Uterus (tissue), 3 donors: ENCODE measurements at regions not wholly inside any gene's neighbourhood (a gene's known extent, or its start where the extent isn't known, plus 50 kb on each side); places are given as distances from the start of the nearest gene placed in this dataset.

Experiments
- DNase-seq, 2 donors: peaks; one replicate each; pipeline ENCODE4 v3.0.0-alpha.2; 2019 to 2020
- H3K27ac ChIP-seq, 2 donors: fragments of 200-600 bp; sonication (generic); 1 replicate in 1 of 2; 2 replicates in 1 of 2; pipeline ENCODE4 v1.5.1; 2016 to 2018
- H3K27me3 ChIP-seq, 2 donors: fragments of 200-600 bp; sonication (generic); one replicate each; pipeline ENCODE4 v1.5.1; 2018 to 2019; ENCODE audit warnings: control low read depth in 1 of 2
- H3K36me3 ChIP-seq, 2 donors: fragments of 200-600 bp; sonication (generic); one replicate each; pipeline ENCODE4 v1.5.1; 2019; ENCODE audit warnings: control low read depth in 1 of 2
- H3K4me1 ChIP-seq, 2 donors: fragments of 200-600 bp; sonication (generic); one replicate each; pipeline ENCODE4 v1.5.1; 2018 to 2019; ENCODE audit warnings: control low read depth in 1 of 2
- H3K4me3 ChIP-seq, 2 donors: fragments of 200-600 bp; sonication (generic); 1 replicate in 1 of 2; 2 replicates in 1 of 2; pipeline ENCODE4 v1.5.1; 2018 to 2019; ENCODE audit warnings: mild to moderate bottlenecking in 1 of 2
- H3K9me3 ChIP-seq, 2 donors: fragments of 200-600 bp; sonication (generic); one replicate each; pipeline ENCODE4 v1.5.1; 2019; ENCODE audit warnings: control low read depth in 1 of 2
- CTCF ChIP-seq, 4 experiments: fragments of 200-600 bp in 2 of 4; fragments of 450-650 bp in 2 of 4; sonication (generic) in 2 of 4; IDR thresholded peaks; one replicate each; pipeline ENCODE4 v1.5.1; 2016 to 2019; ENCODE audit warnings: antibody characterized with exemption in 4 of 4, mild to moderate bottlenecking in 2 of 4, moderate library complexity in 1 of 4
- POLR2A ChIP-seq, 2 donors: fragments of 450-650 bp; IDR thresholded peaks; one replicate each; pipeline ENCODE4 v1.6.1; 2016; ENCODE audit warnings: antibody characterized with exemption in 2 of 2, mild to moderate bottlenecking in 1 of 2, moderate library complexity in 1 of 2
- intact Hi-C: fragments of 100-400 bp; cut with DNase I; formaldehyde crosslinking; loops from one replicate; pipeline ENCODE4 v1.15.1; 2023; ENCODE audit warnings: low total_unique reads
- donor health status: DM: yes; HTN: yes; CAD: no.

DNA sequence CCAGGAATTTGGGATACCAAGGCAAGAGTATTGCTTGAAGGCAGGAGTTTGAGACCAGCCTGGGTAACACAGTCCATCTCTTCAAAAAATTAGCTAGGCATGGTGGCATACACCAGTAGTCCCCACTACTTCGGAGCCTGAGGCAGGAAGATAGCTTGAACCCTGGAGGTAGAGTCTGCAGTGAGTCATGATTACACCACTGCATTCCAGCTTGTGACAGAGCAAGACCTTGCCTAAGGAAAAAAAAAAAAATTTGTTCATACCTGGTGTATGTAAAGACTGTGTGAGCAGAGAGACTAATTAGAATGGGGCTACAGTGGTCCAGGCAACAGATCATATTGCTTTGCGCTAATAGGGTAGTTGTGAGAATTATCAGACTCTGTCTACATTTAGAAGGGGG is 778.3 kb upstream of the PCDH20 start:
- intact Hi-C loops: no loop called here
- H3K27me3 ChIP-seq: no peaks in the 10 kb centered on the region
- no peaks in the 10 kb centered on the region for H3K9me3 ChIP-seq
- no peaks in the 10 kb centered on the region for H3K4me1 ChIP-seq
- no peak for DNase-seq
- TF ChIP-seq POLR2A (IDR thresholded peaks at IDR 0.05): no peak
- no peak for TF ChIP-seq CTCF (IDR thresholded peaks at IDR 0.05)
- no peak overlapping the region for H3K4me3 ChIP-seq
- no peak overlapping the region for H3K27ac ChIP-seq
- H3K36me3 ChIP-seq: no peaks in the 10 kb centered on the region

- no peak for DNase-seq
- intact Hi-C loops: no loop called here
- H3K27me3 ChIP-seq: no peaks in the 10 kb centered on the region
- H3K4me3 ChIP-seq: no peak overlapping the region
- TF ChIP-seq POLR2A (IDR thresholded peaks at IDR 0.05): no peak
- no peak for TF ChIP-seq CTCF (IDR thresholded peaks at IDR 0.05)
- no peaks in the 10 kb centered on the region for H3K4me1 ChIP-seq
- no peaks in the 10 kb centered on the region for H3K36me3 ChIP-seq
- no peak overlapping the region for H3K27ac ChIP-seq
- no peaks in the 10 kb centered on the region for H3K9me3 ChIP-seq
Observed at GRCh38 chr13:62185631-62186255, 770.1 kb upstream of the PCDH20 start.

DNA sequence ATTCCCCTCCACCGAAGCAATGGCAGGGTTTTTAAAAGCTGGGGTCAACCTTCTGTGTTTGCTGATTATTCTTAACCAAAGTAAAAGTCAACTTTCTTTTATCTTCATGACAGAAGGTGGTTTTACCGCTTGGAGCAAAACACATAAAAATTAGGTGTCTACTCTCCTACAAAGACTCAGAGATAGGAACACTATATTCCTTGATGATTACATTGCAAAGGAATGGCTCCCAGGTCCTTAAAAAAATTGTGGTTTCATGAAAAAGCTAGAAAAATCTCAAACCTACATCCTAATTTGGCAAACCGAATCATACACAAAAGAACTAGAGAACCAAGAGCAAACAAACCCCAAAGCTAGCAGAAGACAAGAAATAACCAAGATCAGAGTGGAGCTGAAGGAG is 760.4 kb upstream of the PCDH20 start:
- intact Hi-C loops: no loop called here
- Histone ChIP-seq H3K9me3 (no peaks in the 10 kb centered on the region), H3K27me3 (no peaks in the 10 kb centered on the region), H3K27ac (no peak overlapping the region), H3K4me1 (no peaks in the 10 kb centered on the region), H3K36me3 (no peaks in the 10 kb centered on the region), H3K4me3 (no peak overlapping the region)
- no peak for DNase-seq
- no peak for TF ChIP-seq POLR2A (IDR thresholded peaks at IDR 0.05)
- no peak for TF ChIP-seq CTCF (IDR thresholded peaks at IDR 0.05)

GRCh38 chr13:62173958-62174357 is 758.3 kb upstream of the PCDH20 start:
- H3K4me1 ChIP-seq: no peaks in the 10 kb centered on the region
- H3K4me3 ChIP-seq: no peak overlapping the region
- intact Hi-C loops: no loop called here
- no peak overlapping the region for H3K27ac ChIP-seq
- TF ChIP-seq POLR2A (IDR thresholded peaks at IDR 0.05): no peak
- TF ChIP-seq CTCF (IDR thresholded peaks at IDR 0.05): no peak
- no peaks in the 10 kb centered on the region for H3K9me3 ChIP-seq
- no peak for DNase-seq
- H3K27me3 ChIP-seq: no peaks in the 10 kb centered on the region
- no peaks in the 10 kb centered on the region for H3K36me3 ChIP-seq

DNA sequence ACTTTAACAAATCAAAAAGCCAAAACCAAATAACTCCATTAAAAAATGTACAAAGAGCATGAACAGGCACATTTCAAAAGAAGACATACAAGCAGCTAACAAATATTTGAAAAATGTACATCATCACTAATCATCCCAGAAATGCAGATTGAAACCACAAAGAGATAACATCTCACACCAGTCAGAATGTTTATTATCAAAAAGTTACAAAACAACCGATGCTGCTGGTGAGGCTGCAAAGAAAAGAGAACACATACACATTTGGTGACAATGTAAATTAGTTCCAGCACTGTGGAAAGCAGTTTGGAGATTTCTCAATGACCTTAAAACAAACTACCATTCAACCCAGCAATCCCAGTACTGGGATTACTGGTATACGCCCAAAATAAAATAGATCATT is 756.0 kb upstream of the PCDH20 start:
- H3K4me1 ChIP-seq: no peaks in the 10 kb centered on the region
- no peak overlapping the region for H3K27ac ChIP-seq
- no peak overlapping the region for H3K4me3 ChIP-seq
- TF ChIP-seq CTCF (IDR thresholded peaks at IDR 0.05) (no peak), POLR2A (IDR thresholded peaks at IDR 0.05) (no peak)
- H3K27me3 ChIP-seq: no peaks in the 10 kb centered on the region
- intact Hi-C loops: no loop called here
- H3K36me3 ChIP-seq: no peaks in the 10 kb centered on the region
- no peak for DNase-seq
- no peaks in the 10 kb centered on the region for H3K9me3 ChIP-seq
